ENCODE measurements at regions not wholly inside any gene's neighbourhood (a gene's known extent, or its start where the extent isn't known, plus 50 kb on each side); places are given as distances from the start of the nearest gene placed in this dataset.

DNA sequence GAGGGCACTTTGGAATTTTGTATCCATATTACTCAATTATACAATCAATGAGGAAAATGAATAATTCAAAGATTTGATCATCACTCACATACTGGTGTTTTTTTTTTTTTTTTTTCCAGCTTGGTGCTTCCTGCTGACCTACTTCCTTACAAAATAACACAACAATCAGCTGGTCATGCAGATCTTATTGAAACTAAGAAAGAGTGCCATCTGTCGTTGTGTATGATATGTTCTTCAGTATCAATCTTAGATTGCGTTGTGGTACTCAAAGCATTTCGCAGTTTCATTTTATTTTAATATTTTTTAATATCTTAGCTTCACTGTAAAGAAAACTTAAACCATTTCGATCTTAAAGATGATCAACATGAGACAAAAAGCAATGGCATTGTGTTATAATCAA lies 155.6 kb downstream of the OGFRL1 start:
- DNase-seq = no peak

DNA sequence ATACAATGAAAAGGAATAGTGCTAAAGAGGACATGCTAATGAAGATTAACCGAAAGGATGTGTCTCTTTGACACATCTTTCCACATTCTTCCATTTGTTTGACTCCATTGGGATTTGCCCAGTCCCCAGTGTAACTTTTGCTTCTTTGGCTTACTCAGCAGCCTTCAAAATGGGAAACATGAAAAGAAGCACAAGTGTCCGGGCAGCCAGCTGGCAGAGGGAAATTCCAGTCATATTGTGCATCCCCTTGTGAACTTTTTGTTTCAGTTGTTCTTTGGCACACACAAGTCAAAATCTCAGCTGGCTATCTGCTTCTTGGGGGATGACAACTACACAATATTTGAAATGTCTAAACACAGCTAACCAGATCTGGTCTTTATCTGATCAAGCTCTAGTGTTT lies 157.4 kb downstream of the OGFRL1 start:
- no peak for DNase-seq

DNA sequence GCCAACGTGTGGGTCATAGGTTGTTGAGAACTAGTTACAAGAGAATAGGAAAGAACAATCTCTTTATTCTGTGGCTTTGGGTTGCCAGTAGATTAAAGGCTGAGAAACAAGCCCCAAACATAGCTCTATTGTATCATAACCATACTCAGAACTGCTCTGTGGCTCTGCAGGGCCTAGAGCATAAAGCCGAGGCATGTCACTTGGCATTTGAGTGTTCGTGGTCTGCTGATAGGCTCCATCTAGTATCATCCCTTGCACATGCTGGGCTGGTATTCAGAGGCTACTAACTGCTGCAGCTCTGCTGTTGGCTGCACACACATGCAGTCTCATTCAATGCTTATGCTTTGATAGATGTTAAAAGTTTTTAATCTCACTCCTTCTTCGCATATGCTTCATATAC lies 157.9 kb downstream of the OGFRL1 start:
- DNase-seq = no peak

DNA sequence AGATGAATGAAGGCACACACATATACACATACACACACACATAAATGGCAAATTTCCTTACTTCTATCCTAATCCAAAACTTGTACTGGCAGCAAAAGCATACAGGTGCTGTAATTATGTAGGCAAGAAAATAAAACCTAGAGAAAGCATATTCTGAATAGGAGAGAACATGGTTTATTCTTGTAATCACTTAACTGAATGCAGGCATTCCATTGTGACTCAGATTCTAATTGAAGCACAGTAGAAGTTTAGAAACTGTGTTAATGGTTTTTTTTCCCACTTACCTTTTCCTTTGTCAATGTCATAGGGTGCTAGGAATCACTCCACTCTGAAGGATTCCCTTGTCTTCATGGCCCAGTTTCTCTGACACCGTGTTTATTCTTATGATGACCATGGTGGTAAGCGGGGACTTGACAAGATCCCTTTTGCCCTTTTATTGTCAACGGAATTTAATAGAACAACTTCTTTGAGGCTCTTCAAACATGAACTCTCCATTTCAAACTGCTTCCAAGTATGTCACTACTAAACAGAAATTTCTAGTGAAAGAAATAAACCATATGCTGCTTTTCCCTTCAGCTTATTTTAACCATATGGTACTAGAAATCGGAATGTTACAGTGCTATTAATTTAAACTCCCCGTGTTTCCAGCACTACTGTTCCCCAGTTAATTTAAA lies 164.2 kb downstream of the OGFRL1 start:
- DNase-seq = no peak

DNA sequence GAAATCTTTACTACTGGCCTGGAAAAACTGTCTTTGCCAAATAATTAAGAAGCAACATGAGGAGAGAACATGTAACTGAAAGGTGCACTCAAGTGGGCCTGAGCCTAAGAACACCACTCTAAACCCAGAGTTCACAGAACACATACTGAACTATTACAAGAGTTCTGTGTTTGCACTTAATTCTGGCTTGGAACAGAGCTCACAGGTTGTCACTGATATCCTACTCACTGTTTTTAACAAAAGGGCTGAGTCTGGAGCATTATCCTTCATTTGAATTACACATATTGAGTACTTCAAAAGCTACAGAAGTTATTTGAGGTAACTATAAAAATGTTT lies 164.7 kb downstream of the OGFRL1 start:
- DNase-seq = no peak

DNA sequence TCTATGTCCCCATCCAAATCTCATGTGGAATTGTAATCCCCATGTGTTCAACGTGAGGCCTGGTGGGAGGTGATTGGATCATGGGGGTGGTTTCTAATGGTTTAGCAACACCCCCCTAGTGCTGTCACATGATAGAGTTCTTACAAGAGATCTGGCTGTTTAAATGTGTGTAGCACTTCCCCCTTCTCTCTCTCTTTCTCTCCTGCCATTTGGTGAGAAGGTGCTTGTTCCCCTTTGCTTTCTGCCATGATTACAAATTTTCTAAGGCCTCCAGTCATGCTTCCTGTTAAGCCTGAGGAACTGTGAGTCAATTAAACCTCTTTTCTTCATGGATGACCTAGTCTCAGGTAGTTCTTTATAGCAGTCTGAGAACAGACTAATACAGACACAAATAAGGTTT lies 165.4 kb downstream of the OGFRL1 start:
- no peak for DNase-seq

DNA sequence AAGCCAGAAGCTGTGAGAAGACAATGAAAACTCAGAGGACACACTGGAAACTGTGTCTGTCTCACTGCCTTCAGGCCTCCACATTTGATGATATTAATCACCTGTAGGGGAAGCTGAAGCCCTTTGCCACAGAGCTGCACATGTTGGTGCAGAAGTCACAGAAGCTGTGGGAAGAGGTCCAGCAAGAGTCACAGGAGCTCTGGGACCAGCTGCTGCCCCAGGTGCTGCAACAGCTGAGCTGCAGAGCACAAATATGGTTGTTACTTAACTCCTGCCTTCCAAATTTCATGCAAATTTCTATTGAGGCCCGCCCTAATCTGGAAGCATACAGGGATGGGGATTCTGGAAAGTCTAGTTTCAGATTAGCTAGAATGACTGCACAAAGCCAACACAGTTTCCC lies 169.3 kb downstream of the OGFRL1 start:
- no peak for DNase-seq

DNA sequence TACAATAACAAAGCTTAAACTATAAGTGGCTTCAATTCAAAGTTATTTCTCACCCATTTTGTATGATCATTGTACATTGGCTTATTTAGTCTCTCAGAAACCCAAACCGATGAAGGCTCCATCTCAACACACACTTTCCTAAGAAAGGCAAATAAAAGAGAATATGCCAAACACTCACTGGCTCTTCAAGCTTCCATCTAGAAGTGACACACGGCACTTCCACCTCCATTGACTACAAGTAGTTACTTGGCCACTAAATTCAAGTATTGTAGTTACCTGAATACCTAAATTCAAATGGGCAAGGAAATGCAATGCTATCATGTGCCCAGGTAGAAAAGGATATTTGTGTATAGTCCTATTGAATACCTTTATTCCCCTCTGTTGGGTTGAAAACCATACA lies 170.6 kb downstream of the OGFRL1 start:
- no peak for DNase-seq

DNA sequence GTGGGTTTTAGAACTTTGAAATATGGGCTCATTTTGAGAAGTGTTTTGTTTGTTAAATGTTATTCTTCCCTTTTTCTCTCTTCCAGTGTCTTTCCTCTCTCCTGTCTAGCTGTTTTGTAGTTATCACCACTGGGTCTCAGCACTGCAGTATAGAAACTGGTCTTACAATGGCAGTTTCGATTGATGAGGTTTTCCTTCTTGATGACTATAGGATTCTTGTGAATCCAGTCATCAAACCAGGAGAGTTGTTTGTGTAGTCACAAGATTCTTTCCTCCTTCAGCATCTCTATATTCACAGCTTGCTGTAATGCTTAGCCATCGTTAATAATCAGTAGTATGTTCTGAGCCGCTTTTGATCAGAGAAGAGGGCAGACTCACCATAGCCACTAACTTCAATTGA lies 172.3 kb downstream of the OGFRL1 start:
- no peak for DNase-seq

DNA sequence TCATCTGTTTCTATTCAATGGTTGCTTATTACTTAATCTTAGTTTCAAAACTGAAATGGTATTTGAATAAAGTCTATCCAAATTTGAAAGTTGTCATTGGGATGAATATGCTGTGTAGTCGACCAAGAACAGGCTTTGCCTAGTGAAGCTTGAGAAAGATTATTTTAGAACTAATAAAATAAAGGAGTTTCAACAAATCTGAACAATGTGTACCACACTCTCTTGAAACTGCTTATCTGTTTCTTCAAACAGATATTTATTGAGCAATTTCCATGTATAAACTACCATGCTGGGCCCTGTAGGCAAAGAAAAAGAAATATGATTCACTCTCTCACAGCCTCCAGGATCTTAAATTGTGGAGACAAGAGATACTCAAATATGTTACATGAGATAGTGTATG lies 174.4 kb downstream of the OGFRL1 start:
- DNase-seq = no peak

DNA sequence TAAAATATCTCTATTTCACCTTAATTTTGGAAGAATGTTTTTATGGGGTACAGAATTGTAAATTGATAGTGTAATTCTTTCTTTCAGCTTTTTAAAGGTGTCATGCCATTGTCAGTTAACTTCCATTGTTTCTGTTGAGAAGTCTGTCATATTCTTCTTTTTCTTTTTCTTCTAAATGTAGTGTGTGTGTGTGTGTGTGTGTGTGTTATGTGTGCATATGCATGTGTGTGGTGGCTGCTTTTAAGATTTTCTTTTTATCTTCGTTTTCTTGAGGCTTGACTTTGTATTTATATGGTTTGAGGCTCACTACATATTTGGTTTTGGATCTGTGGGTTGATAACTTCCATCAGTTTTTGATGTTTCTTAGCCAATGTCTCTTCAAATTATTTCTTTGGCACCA lies 176.5 kb downstream of the OGFRL1 start:
- DNase-seq = no peak

DNA sequence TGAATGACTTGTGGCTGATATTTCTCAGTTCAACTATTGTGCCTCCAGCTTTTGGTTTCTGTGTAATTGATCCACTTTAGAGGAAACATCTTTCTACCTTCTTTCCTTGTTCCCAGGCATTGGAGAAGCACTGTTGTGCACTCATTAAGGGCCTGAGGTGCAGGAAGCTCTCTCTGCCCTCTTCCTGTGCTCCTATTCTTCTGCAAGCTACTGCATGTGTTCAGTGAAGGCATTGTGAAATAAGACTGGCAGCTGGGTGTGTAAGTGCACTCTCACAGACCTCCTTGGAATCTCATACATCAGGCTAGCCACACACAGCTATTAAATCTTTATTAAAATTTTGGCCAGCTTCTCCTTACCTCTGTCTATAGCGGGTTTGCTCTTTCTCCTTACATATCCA lies 177.8 kb downstream of the OGFRL1 start:
- DNase-seq = no peak

DNA sequence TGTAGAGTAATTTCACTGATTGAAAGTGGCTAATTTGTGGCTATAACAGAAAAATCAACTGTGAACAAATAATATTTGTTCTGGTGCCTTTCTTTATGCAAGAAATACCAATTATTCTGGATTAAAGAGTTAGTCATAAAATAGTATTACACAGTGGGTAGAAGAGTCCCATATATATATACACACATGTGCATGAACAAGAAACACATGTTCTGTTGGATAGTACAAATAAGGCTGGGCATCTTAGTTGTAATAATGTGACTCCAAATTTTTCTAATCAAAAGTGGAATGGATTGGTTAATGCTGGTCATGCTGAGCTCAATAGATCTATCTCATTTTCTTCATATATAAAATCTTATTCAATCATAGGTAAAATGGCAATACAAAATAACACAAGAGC lies 179.4 kb downstream of the OGFRL1 start:
- DNase-seq = no peak

DNA sequence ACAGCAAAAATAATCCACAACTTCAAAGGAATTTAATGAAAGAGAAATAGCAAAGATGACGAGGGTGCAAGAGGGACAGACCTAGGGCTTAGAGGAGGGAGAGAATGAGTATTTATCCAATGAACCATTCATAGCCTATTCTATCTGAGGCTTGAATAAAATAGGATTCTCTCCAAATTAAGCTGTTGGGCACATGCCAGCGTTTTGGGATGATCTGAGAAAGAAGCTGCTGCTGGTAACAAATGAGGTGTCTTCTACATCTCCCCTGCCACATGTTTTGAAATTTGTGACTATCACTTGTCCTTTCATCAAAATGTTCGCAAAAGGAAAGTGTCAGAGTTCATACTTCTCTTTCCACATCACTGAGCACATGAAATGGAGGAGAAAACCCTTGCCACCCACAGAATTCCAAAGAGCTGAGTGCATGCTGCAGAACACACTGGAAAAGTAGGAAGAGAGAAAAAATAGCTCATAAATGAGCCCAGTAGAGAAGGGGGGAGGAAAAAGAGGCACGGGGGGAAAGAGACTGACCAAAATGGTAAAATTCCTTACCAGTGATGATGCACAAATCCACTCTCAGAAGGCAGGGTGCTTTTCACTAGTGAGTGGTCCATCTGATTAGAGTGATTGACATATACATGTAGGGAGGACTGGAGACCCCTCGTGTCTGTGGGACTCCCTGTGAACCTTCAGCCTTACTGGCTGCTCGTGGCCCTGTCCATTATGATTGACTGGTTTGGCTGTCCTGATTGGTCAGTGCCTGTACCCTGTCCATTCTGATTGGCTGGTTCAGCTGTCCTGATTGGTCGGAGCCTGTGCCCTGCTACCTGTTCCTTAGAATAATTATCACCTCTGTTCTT lies 180.5 kb downstream of the OGFRL1 start:
- DNase-seq = no peak

DNA sequence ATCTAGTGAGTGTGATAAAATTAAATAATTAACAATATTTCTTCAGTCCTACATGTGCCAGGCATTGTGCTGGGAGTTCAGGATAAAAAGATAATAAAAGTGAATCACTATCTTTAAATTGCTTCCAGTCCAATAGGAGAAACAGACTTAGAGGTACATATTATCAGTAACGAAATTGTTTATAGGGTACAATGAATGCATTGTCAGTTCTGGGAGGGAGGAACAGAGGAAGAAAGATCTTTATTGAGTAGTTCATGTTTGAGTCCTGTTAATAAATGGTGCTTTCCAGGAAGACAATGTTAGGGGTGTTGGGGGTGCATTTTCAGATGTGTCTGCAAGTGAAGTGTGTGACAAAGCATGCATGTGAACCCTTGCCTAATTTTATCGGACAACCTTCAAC lies 183.1 kb downstream of the OGFRL1 start:
- no peak for DNase-seq

DNA sequence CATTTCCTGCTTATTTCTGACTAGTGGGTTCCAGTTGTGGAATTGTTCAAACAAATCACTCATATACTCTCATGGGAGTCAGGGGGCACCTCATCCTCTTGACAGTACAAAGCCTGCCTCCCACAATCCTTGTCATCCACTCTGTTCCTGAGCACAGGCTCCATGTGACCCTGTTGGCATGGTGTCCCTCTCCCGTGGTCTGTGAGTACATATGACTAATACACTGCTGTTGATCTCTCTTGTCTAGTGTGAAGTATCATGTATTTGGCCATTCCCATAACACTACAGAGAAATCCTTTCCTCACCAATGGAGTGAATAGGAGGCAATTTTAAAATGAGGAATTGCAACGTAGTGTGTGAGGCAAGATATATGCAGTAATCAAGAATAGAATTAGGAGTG lies 185.3 kb downstream of the OGFRL1 start:
- DNase-seq = no peak

DNA sequence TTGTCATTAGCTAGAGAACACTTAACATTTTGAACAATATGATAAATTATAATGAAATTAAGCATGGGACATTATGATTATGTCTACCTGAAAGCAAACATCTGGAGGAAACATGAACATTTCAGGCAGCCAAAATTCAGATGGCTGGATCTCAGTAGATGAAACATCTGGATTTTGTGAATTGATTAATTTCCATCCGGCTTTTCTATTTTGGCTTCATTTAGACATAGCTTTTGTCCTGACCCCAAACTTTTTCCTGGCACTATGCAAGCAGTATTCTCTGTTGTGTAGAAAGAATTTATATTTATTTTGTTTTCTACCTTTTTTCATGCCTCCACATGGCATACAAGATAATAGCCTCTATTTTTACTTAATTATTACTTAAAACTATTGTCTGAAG lies 186.3 kb downstream of the OGFRL1 start:
- no peak for DNase-seq

DNA sequence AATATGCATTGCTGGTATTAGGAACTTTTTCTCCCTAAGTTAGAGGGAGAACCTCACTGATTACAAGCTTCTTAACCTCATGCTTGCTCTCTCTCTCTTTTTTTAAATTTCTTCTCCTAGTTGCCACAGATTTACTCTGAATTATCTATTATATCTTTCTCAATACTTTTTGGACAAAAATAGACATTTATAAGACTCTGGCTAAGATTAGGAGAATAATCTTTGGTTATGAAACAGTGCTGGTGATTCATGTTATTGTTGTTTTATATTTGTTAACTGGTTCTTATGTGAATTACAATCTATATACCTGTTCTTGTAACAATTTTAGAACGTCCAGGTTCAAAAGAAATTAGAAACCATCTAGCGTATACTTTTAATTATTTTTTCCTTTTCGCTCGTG lies 187.8 kb downstream of the OGFRL1 start:
- DNase-seq = no peak

DNA sequence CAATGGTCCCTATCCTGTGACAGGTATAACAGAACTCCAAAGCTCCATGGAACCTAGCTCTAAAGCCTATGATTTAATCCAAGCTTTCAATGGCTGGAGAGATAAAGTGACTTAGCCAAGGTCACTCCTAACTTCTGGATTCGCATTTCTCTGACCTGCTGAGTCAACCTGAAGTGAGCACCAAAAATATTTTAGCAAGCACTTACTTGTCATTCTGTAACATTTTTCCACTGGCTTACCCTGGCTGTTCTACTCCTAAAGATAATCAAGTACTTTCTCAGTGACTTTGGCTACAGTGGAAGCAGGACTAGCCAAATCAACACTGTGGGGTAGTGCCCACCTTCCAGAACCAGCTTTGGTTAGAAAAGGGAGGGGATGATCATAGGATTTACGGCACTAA lies 188.3 kb downstream of the OGFRL1 start:
- no peak for DNase-seq

DNA sequence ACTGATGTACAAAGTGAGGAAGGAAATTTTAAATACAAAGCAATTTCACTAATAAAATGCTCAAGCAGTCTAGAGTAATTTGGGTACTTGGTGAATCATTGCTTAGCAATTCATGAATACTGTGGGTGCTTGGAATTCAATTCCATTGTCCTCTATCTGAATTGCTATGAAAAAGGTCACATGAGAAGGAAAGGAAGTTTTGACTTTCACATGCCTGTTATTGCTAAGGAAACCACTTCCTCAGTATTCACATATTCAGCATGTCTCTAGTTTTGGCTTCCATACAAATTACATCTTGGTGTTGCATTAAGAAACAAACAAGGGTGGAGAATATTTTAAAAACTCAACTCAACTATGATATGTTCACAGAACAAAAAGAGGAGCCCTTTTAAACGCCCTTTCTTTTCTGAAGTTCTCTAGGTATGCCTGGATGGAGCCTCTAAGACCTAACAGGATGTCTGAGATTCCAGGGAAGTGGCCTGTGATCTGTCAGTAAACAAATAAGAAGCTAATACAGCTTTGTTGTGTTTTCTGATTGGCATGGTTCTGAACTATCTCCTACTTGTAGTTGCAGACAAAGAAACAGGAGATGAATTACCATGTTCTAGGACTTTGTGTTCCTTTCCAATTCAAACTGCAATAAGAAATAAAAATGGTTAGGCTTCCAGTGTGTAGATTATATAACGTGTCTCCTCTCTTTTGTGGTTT lies 190.4 kb downstream of the OGFRL1 start:
- DNase-seq = no peak

DNA sequence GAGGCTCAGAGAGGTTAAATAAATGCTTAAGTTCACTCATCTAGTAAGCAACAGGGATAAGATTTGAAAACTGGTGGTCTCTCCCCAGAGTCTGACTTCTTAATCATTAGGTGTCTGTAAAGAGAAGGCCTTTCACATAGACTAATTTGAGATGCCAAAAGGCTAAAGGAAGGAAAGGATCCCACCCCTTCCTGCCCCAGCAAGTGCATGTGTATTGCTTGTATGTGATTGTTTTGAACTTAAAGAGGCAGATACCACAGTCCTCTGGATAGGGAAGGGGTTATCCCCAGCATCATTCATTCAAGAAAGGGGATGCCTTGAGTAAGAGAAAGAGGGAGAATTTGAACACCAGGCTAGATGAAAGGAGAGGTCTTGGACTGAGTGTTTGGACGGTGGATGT lies 192.0 kb downstream of the OGFRL1 start:
- DNase-seq = no peak

DNA sequence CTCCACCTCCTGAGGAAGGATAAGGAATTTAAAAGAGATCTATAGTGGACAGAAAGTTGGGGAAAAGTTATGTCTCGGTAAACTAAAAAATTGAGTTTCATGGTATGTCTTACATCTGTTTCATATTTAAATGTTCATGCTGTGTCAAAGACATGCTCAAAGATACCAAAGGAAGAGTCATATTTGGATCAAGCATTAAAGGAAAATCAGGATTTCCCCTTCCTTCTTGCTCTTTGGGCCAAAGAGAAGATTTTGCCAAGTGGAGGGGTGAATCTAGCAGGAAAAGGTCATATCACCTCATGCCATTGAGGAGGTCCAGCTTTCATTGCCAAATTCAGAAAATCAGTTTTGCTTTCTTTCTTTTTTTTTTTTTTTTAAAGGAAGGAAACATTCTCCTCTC lies 192.4 kb downstream of the OGFRL1 start:
- DNase-seq = no peak

DNA sequence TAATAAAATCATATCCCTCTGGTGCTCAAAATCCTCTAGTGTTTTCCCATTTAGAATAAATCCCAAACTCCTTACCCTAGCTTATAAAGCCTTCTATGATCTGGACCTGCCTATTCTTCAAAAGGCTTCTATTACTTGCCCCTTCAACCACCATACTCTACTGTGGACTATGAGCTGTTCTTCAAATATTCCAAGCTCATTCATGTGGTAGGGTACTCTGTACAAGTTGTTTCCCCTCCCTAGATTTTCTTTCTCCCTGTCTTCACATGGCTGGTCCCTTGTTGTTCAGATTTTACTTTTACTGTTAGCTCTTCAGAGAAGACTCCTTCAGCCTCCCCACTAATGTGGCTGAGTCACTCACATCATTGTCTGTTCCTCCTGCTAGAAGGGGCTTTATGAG lies 193.2 kb downstream of the OGFRL1 start:
- DNase-seq = no peak

DNA sequence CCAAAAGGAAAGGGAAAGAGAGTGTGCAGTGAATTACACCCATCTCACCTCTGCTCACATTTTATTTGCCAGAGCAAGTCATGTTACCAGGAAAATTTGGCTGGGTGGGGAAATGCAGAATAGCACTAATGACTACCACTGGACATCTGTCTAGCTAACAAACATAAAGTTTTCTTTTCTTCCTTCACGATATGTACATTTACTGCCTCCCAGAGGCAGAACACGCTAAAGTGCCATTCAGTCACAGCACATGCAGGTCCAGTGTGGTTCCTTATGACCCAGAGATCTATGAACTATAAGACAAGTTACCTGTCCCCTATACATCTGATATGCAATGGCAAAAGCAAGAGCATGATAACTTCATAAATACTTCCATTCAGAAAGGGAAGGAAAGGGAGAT lies 194.1 kb downstream of the OGFRL1 start:
- DNase-seq = no peak

All from CD4-positive, alpha-beta T cell treated with Interleukin-21 for 1 hour (primary cell).